ENCODE measurements at regions not wholly inside any gene's neighbourhood (a gene's known extent, or its start where the extent isn't known, plus 50 kb on each side); places are given as distances from the start of the nearest gene placed in this dataset.

- no peaks in the 10 kb centered on the region for H3K27me3 Mint-ChIP-seq (ENCODE audit: insufficient read depth)
These were observed 118.7 kb upstream of the LRRTM4 start for GRCh38 chr2:77640924-77641323.

GRCh38 chr2:77642339-77642738 lies 120.2 kb upstream of the LRRTM4 start:
- no peak for TF ChIP-seq CTCF (IDR thresholded peaks at IDR 0.05)
- Mint-ChIP-seq H3K4me3 (no peak overlapping the region), H3K27me3 (ENCODE audit: insufficient read depth) (no peaks in the 10 kb centered on the region), H3K9me3 (peaks cover 38% of the 10 kb centered on the region), H3K27ac (no peak overlapping the region), H3K4me1 (ENCODE audit: low read depth) (no peaks in the 10 kb centered on the region), H3K36me3 (ENCODE audit: low read depth) (no peaks in the 10 kb centered on the region)
- DNase-seq, result no peak

More at GRCh38 chr2:77640924-77641323, 118.7 kb upstream of the LRRTM4 start:
- H3K4me1 Mint-ChIP-seq (ENCODE audit: low read depth), result no peaks in the 10 kb centered on the region
- no peak overlapping the region for H3K4me3 Mint-ChIP-seq
- TF ChIP-seq CTCF (IDR thresholded peaks at IDR 0.05), result no peak
- no peak for DNase-seq
- H3K27ac Mint-ChIP-seq, result no peak overlapping the region
- peaks cover 38% of the 10 kb centered on the region for H3K9me3 Mint-ChIP-seq
- no peaks in the 10 kb centered on the region for H3K36me3 Mint-ChIP-seq (ENCODE audit: low read depth)

- no peak for TF ChIP-seq CTCF (IDR thresholded peaks at IDR 0.05)
- no peaks in the 10 kb centered on the region for H3K4me1 Mint-ChIP-seq (ENCODE audit: low read depth)
- H3K27me3 Mint-ChIP-seq (ENCODE audit: insufficient read depth), result no peaks in the 10 kb centered on the region
- DNase-seq, result no peak
- no peak overlapping the region for H3K27ac Mint-ChIP-seq
- H3K9me3 Mint-ChIP-seq, result peaks cover 17% of the 10 kb centered on the region
- H3K4me3 Mint-ChIP-seq, result no peak overlapping the region
- H3K36me3 Mint-ChIP-seq (ENCODE audit: low read depth), result no peaks in the 10 kb centered on the region
These were observed 127.7 kb upstream of the LRRTM4 start for GRCh38 chr2:77649856-77650255.

- H3K27ac Mint-ChIP-seq, result no peak overlapping the region
- H3K4me3 Mint-ChIP-seq, result no peak overlapping the region
- peaks cover 18% of the 10 kb centered on the region for H3K9me3 Mint-ChIP-seq
- DNase-seq, result no peak
- H3K4me1 Mint-ChIP-seq (ENCODE audit: low read depth), result no peaks in the 10 kb centered on the region
- H3K27me3 Mint-ChIP-seq (ENCODE audit: insufficient read depth), result no peaks in the 10 kb centered on the region
- no peak for TF ChIP-seq CTCF (IDR thresholded peaks at IDR 0.05)
- H3K36me3 Mint-ChIP-seq (ENCODE audit: low read depth), result no peaks in the 10 kb centered on the region
These were observed 130.3 kb upstream of the LRRTM4 start for GRCh38 chr2:77652499-77652898.

GRCh38 chr2:77664491-77664890 lies 142.3 kb upstream of the LRRTM4 start:
- Mint-ChIP-seq H3K27me3 (ENCODE audit: insufficient read depth) (no peaks in the 10 kb centered on the region), H3K27ac (no peak overlapping the region), H3K4me1 (ENCODE audit: low read depth) (no peaks in the 10 kb centered on the region), H3K4me3 (no peak overlapping the region), H3K9me3 (peaks cover 7% of the 10 kb centered on the region), H3K36me3 (ENCODE audit: low read depth) (no peaks in the 10 kb centered on the region)
- DNase-seq, result no peak
- TF ChIP-seq CTCF (IDR thresholded peaks at IDR 0.05), result no peak

All from HFFc6 (cell line).